Suprapubic skin (tissue), 4 donors: ENCODE measurements at regions not wholly inside any gene's neighbourhood (a gene's known extent, or its start where the extent isn't known, plus 50 kb on each side); places are given as distances from the start of the nearest gene placed in this dataset.
"Not testable (repeated sequence)": the region's sequence is repeated elsewhere in the genome, so short reads cannot be mapped to it uniquely, and the experiment has no call there.

Source experiments
- DNase-seq, 2 donors: peaks; one replicate each; pipeline ENCODE4 v3.0.0-alpha.2; 2019; ENCODE audit warnings: low spot score in 2 of 2
- H3K27ac ChIP-seq: fragments of 200-600 bp; sonication (generic); one replicate; pipeline ENCODE4 v1.5.1; 2019
- H3K27me3 ChIP-seq: fragments of 200-600 bp; sonication (generic); one replicate; pipeline ENCODE4 v1.5.1; 2019
- H3K36me3 ChIP-seq: fragments of 200-600 bp; sonication (generic); one replicate; pipeline ENCODE4 v1.5.1; 2019
- H3K4me1 ChIP-seq: fragments of 200-600 bp; sonication (generic); one replicate; pipeline ENCODE4 v1.5.1; 2019
- H3K4me3 ChIP-seq: fragments of 200-600 bp; sonication (generic); one replicate; pipeline ENCODE4 v1.5.1; 2019; ENCODE audit warnings: mild to moderate bottlenecking
- H3K9me3 ChIP-seq: fragments of 200-600 bp; sonication (generic); one replicate; pipeline ENCODE4 v1.5.1; 2019
- CTCF ChIP-seq, 2 donors: fragments of 200-600 bp in 1 of 2; fragments of 450-650 bp in 1 of 2; sonication (generic) in 1 of 2; IDR thresholded peaks; one replicate each; pipeline ENCODE4 v1.5.1; 2016 to 2019; ENCODE audit warnings: antibody characterized with exemption in 2 of 2, mild to moderate bottlenecking in 1 of 2, moderate library complexity in 1 of 2
- EP300 ChIP-seq: sonication (generic); formaldehyde crosslinking; IDR thresholded peaks from one replicate; pipeline ENCODE4 v1.6.1; 2017; ENCODE audit warnings: antibody characterized with exemption
- POLR2A ChIP-seq, 2 donors: fragments of 450-650 bp; IDR thresholded peaks; one replicate each; pipeline ENCODE4 v1.6.1; 2017; ENCODE audit warnings: antibody characterized with exemption in 2 of 2, mild to moderate bottlenecking in 2 of 2, moderate library complexity in 2 of 2
- POLR2AphosphoS5 ChIP-seq, 3 donors: sonication (generic); formaldehyde crosslinking; IDR thresholded peaks; one replicate each; pipeline ENCODE4 v1.6.1; 2017; ENCODE audit warnings: antibody characterized with exemption in 3 of 3
- WGBS: methylation state at CpG from one replicate; pipeline ENCODE4 v1.1.5; 2018; 5-methylcytosine and 5-hydroxymethylcytosine counted together

- no peaks in the 10 kb centered on the region for H3K36me3 ChIP-seq
- 56% methylated on average over 8 of the region's 8 CpGs for whole genome bisulfite sequencing
- TF ChIP-seq EP300 (no peak), CTCF (IDR thresholded peaks at IDR 0.05) (no peak), POLR2AphosphoS5 (IDR thresholded peaks at IDR 0.05) (no peak)
- peak overlapping the region; percentile 29 for H3K27ac ChIP-seq
- H3K4me3 ChIP-seq, result no peak overlapping the region
- no peaks in the 10 kb centered on the region for H3K9me3 ChIP-seq
- H3K27me3 ChIP-seq, result no peaks in the 10 kb centered on the region
- H3K4me1 ChIP-seq, result no peaks in the 10 kb centered on the region
- DNase-seq, result peak in 1 of 2 donors; percentile 71
Measured at GRCh38 chr10:30151581-30152389, 92.4 kb upstream of the JCAD start.

GRCh38 chr10:30141423-30141822, 82.0 kb upstream of the JCAD start:
- Histone ChIP-seq H3K27me3 (peaks cover 2% of the 10 kb centered on the region), H3K4me1 (no peaks in the 10 kb centered on the region), H3K9me3 (no peaks in the 10 kb centered on the region), H3K4me3 (no peak overlapping the region), H3K36me3 (no peaks in the 10 kb centered on the region), H3K27ac (no peak overlapping the region)
- DNase-seq, result no peak
- WGBS, result 86% methylated on average over 2 of the region's 2 CpGs
- TF ChIP-seq EP300, result no peak
- no peak for TF ChIP-seq CTCF (IDR thresholded peaks at IDR 0.05)
- TF ChIP-seq POLR2AphosphoS5 (IDR thresholded peaks at IDR 0.05), result no peak
- TF ChIP-seq POLR2A (IDR thresholded peaks at IDR 0.05), result no peak

- no peak for DNase-seq
- Histone ChIP-seq H3K4me3 (no peak overlapping the region), H3K27ac (no peak overlapping the region), H3K27me3 (peaks cover 2% of the 10 kb centered on the region), H3K4me1 (no peaks in the 10 kb centered on the region), H3K36me3 (no peaks in the 10 kb centered on the region), H3K9me3 (no peaks in the 10 kb centered on the region)
- 59% methylated on average over 11 of the region's 11 CpGs for WGBS
- no peak for TF ChIP-seq EP300
- no peak for TF ChIP-seq CTCF (IDR thresholded peaks at IDR 0.05)
- no peak for TF ChIP-seq POLR2A (IDR thresholded peaks at IDR 0.05)
- TF ChIP-seq POLR2AphosphoS5 (IDR thresholded peaks at IDR 0.05), result no peak
Measured at GRCh38 chr10:30134171-30134945, 75.0 kb upstream of the JCAD start.

- no peak overlapping the region for H3K4me3 ChIP-seq
- no peak overlapping the region for H3K27ac ChIP-seq
- TF ChIP-seq POLR2AphosphoS5 (IDR thresholded peaks at IDR 0.05), result no peak
- no peak for TF ChIP-seq EP300
- TF ChIP-seq POLR2A (IDR thresholded peaks at IDR 0.05), result no peak
- TF ChIP-seq CTCF (IDR thresholded peaks at IDR 0.05), result no peak
- no peak for DNase-seq
- no peaks in the 10 kb centered on the region for H3K36me3 ChIP-seq
- H3K9me3 ChIP-seq, result no peaks in the 10 kb centered on the region
- peaks cover 2% of the 10 kb centered on the region for H3K27me3 ChIP-seq
- 83% methylated on average over 1 of the region's 1 CpG for WGBS
- no peaks in the 10 kb centered on the region for H3K4me1 ChIP-seq
Measured at GRCh38 chr10:30133198-30133597, 73.8 kb upstream of the JCAD start.

- not testable (repeated sequence) for DNase-seq, H3K4me1 ChIP-seq
- WGBS, result 92% methylated on average over 13 of the region's 13 CpGs
Measured at GRCh38 chr10:30131369-30131768, 72.0 kb upstream of the JCAD start.

GRCh38 chr10:30129326-30129725, 69.9 kb upstream of the JCAD start:
- not testable (repeated sequence) for DNase-seq, H3K27ac ChIP-seq, H3K36me3 ChIP-seq, H3K4me3 ChIP-seq, H3K4me1 ChIP-seq, H3K9me3 ChIP-seq, H3K27me3 ChIP-seq
- 91% methylated on average over 8 of the region's 8 CpGs for WGBS

More at GRCh38 chr10:30131369-30131768, 72.0 kb upstream of the JCAD start:
- not testable (repeated sequence) for H3K27me3 ChIP-seq, H3K36me3 ChIP-seq, H3K9me3 ChIP-seq, H3K27ac ChIP-seq, H3K4me3 ChIP-seq
